Ureter (tissue), 1 donor: ENCODE measurements at regions not wholly inside any gene's neighbourhood (a gene's known extent, or its start where the extent isn't known, plus 50 kb on each side); places are given as distances from the start of the nearest gene placed in this dataset.

Experiments used
- DNase-seq: peaks from one replicate; pipeline ENCODE4 v3.0.0-alpha.2; 2020; ENCODE audit warnings: low spot score
- donor health status: DM: yes; HTN: yes; CAD: no.

GRCh38 chr7:156223935-156224832, 411.9 kb upstream of the SHH start:
- peak; percentile 10 for DNase-seq

GRCh38 chr7:156222611-156223010, 410.3 kb upstream of the SHH start:
- DNase-seq: no peak

GRCh38 chr7:156222151-156222550, 409.9 kb upstream of the SHH start:
- no peak for DNase-seq

GRCh38 chr7:156220701-156221100, 408.4 kb upstream of the SHH start:
- peak; percentile 18 for DNase-seq

- DNase-seq: peak; percentile 19
Measured at GRCh38 chr7:156220078-156220605, 407.9 kb upstream of the SHH start.

GRCh38 chr7:156219307-156220077, 407.2 kb upstream of the SHH start:
- DNase-seq: peak; percentile 26

- DNase-seq: peak; percentile 8
Measured at GRCh38 chr7:156218544-156219306, 406.5 kb upstream of the SHH start.

GRCh38 chr7:156217803-156218202, 405.5 kb upstream of the SHH start:
- DNase-seq: no peak

GRCh38 chr7:156209087-156209486, 396.8 kb upstream of the SHH start:
- no peak for DNase-seq

GRCh38 chr7:156207306-156207705, 395.0 kb upstream of the SHH start:
- no peak for DNase-seq

GRCh38 chr7:156206174-156206573, 393.9 kb upstream of the SHH start:
- no peak for DNase-seq

GRCh38 chr7:156204820-156205219, 392.6 kb upstream of the SHH start:
- no peak for DNase-seq

GRCh38 chr7:156203923-156204322, 391.7 kb upstream of the SHH start:
- DNase-seq: no peak

- no peak for DNase-seq
Measured at GRCh38 chr7:156198277-156198676, 386.0 kb upstream of the SHH start.

- DNase-seq: no peak
Measured at GRCh38 chr7:156196649-156197048, 384.4 kb upstream of the SHH start.

- no peak for DNase-seq
Measured at GRCh38 chr7:156195276-156195675, 383.0 kb upstream of the SHH start.

GRCh38 chr7:156194813-156195212, 382.6 kb upstream of the SHH start:
- no peak for DNase-seq

- DNase-seq: no peak
Measured at GRCh38 chr7:156192921-156193320, 380.7 kb upstream of the SHH start.

- DNase-seq: no peak
Measured at GRCh38 chr7:156191090-156191489, 378.8 kb upstream of the SHH start.

GRCh38 chr7:156185076-156185475, 372.8 kb upstream of the SHH start:
- DNase-seq: no peak

- no peak for DNase-seq
Measured at GRCh38 chr7:156184164-156184563, 371.9 kb upstream of the SHH start.
